H9 (cell line): ENCODE measurements at regions not wholly inside any gene's neighbourhood (a gene's known extent, or its start where the extent isn't known, plus 50 kb on each side); places are given as distances from the start of the nearest gene placed in this dataset.

ENCODE experiments used
- DNase-seq: peaks from one replicate; pipeline ENCODE4 v3.0.0-alpha.2; 2017
- H2AFZ ChIP-seq: one replicate; pipeline ENCODE4 v1.6.1; 2013; ENCODE audit warnings: mild to moderate bottlenecking, low read length, control low read depth, moderate library complexity
- H2AK5ac ChIP-seq: 2 replicates; pipeline ENCODE4 v1.6.1; 2013; ENCODE audit warnings: low read length, control low read depth, mixed read lengths; ENCODE audit not compliant: insufficient read length
- H2BK120ac ChIP-seq: one replicate; pipeline ENCODE4 v1.6.1; 2013; ENCODE audit warnings: low read depth, mild to moderate bottlenecking, low read length, control low read depth, inconsistent platforms; ENCODE audit not compliant: poor library complexity, severe bottlenecking
- H2BK12ac ChIP-seq: 2 replicates; pipeline ENCODE4 v1.6.1; 2013; ENCODE audit warnings: low read length, control low read depth, mixed read lengths, low read depth; ENCODE audit not compliant: insufficient read length
- H2BK15ac ChIP-seq: 2 replicates; pipeline ENCODE4 v1.6.1; 2013; ENCODE audit warnings: low read depth, low read length, control low read depth
- H2BK20ac ChIP-seq: one replicate; pipeline ENCODE4 v1.6.1; 2013; ENCODE audit warnings: low read depth, mild to moderate bottlenecking, low read length, control low read depth, inconsistent platforms; ENCODE audit not compliant: poor library complexity, severe bottlenecking
- H2BK5ac ChIP-seq: 2 replicates; pipeline ENCODE4 v1.6.1; 2013; ENCODE audit warnings: low read length, control low read depth, mixed read lengths; ENCODE audit not compliant: insufficient read length
- H3K14ac ChIP-seq: 2 replicates; pipeline ENCODE4 v1.6.1; 2013; ENCODE audit warnings: low read length, control low read depth; ENCODE audit not compliant: insufficient read depth
- H3K18ac ChIP-seq: 2 replicates; pipeline ENCODE4 v1.6.1; 2013; ENCODE audit warnings: low read depth, mild to moderate bottlenecking, mixed read lengths, low read length, control low read depth; ENCODE audit not compliant: insufficient read length
- H3K23ac ChIP-seq: 2 replicates; pipeline ENCODE4 v1.6.1; 2013; ENCODE audit warnings: low read length, control low read depth, mixed read lengths, low read depth; ENCODE audit not compliant: insufficient read length
- H3K23me2 ChIP-seq: 2 replicates; pipeline ENCODE4 v1.6.1; 2013; ENCODE audit warnings: low read depth, mild to moderate bottlenecking, mixed read lengths, low read length, control low read depth; ENCODE audit not compliant: insufficient read length, poor library complexity, severe bottlenecking
- H3K27ac ChIP-seq: 2 replicates; pipeline ENCODE4 v1.5.1; 2013; ENCODE audit warnings: low read length, control low read depth, mixed read lengths, low read depth; ENCODE audit not compliant: insufficient read length
- H3K27me3 ChIP-seq: 2 replicates; pipeline ENCODE4 v1.6.1; 2013; ENCODE audit warnings: low read length, control low read depth, inconsistent platforms; ENCODE audit not compliant: insufficient read depth
- H3K4ac ChIP-seq: 2 replicates; pipeline ENCODE4 v1.6.1; 2013; ENCODE audit warnings: low read depth, mild to moderate bottlenecking, control low read depth, inconsistent platforms, low read length, moderate library complexity
- H3K4me1 ChIP-seq: 2 replicates; pipeline ENCODE4 v1.6.1; 2013; ENCODE audit warnings: low read length, control low read depth, inconsistent platforms; ENCODE audit not compliant: insufficient read depth
- H3K4me2 ChIP-seq: 2 replicates; pipeline ENCODE4 v1.6.1; 2013; ENCODE audit warnings: low read length, control low read depth, mixed read lengths; ENCODE audit not compliant: insufficient read length, insufficient read depth
- H3K56ac ChIP-seq: 2 replicates; pipeline ENCODE4 v1.6.1; 2013; ENCODE audit warnings: low read depth, mild to moderate bottlenecking, mixed read lengths, low read length, control low read depth; ENCODE audit not compliant: insufficient read length
- H3K79me1 ChIP-seq: 2 replicates; pipeline ENCODE4 v1.6.1; 2013; ENCODE audit warnings: low read depth, mild to moderate bottlenecking, moderate library complexity, low read length, control low read depth, inconsistent platforms; ENCODE audit not compliant: insufficient read depth, poor library complexity, severe bottlenecking
- H3K79me2 ChIP-seq: 2 replicates; pipeline ENCODE4 v1.6.1; 2013; ENCODE audit warnings: low read length, control low read depth, inconsistent platforms; ENCODE audit not compliant: insufficient read depth
- H3K9ac ChIP-seq: 2 replicates; pipeline ENCODE4 v1.6.1; 2013; ENCODE audit warnings: low read length, control low read depth, mixed read lengths; ENCODE audit not compliant: insufficient read length; ENCODE audit errors: extremely low read depth
- H3K9me3 ChIP-seq: one replicate; pipeline ENCODE4 v1.6.1; 2013; ENCODE audit warnings: low read depth, low read length, inconsistent platforms; ENCODE audit not compliant: control insufficient read depth
- H3T11ph ChIP-seq: one replicate; pipeline ENCODE4 v1.6.1; 2013; ENCODE audit warnings: mild to moderate bottlenecking, low read length, control low read depth, inconsistent platforms
- H4K20me1 ChIP-seq: one replicate; pipeline ENCODE4 v1.6.1; 2013; ENCODE audit not compliant: control insufficient read depth, insufficient read length, insufficient read depth
- H4K5ac ChIP-seq: 2 replicates; pipeline ENCODE4 v1.6.1; 2013; ENCODE audit warnings: low read depth, mild to moderate bottlenecking, mixed read lengths, low read length, control low read depth; ENCODE audit not compliant: insufficient read length
- H4K8ac ChIP-seq: replicated peaks from 2 replicates; pipeline ENCODE4 v1.6.1; 2013; ENCODE audit warnings: low read length, control low read depth, mixed read lengths, low read depth; ENCODE audit not compliant: insufficient read length
- H4K91ac ChIP-seq: 2 replicates; pipeline ENCODE4 v1.6.1; 2013; ENCODE audit warnings: low read depth, mild to moderate bottlenecking, moderate library complexity, mixed read lengths, low read length, control low read depth; ENCODE audit not compliant: insufficient read length
- H3K27ac Mint-ChIP-seq, 3 experiments: 2 replicates in 2 of 3; 3 replicates in 1 of 3; pipeline ENCODE4 v1.8.0; 2020 to 2021; ENCODE audit warnings: mixed read lengths in 3 of 3, mild to moderate bottlenecking in 1 of 3, moderate library complexity in 1 of 3
- H3K27me3 Mint-ChIP-seq: 2 replicates; pipeline ENCODE4 v1.8.0; 2021; ENCODE audit warnings: low read depth, mild to moderate bottlenecking, moderate library complexity, mixed read lengths
- H3K36me3 Mint-ChIP-seq, 3 experiments: 2 replicates in 2 of 3; 3 replicates in 1 of 3; pipeline ENCODE4 v1.8.0; 2020 to 2021; ENCODE audit warnings: low read depth in 3 of 3, mixed read lengths in 3 of 3; ENCODE audit not compliant: insufficient read depth in 1 of 3
- H3K4me1 Mint-ChIP-seq, 2 experiments: 2 replicates each; pipeline ENCODE4 v1.8.0; 2020; ENCODE audit warnings: mixed read lengths in 2 of 2
- H3K4me3 Mint-ChIP-seq, 2 experiments: 2 replicates in 1 of 2; 3 replicates in 1 of 2; pipeline ENCODE4 v1.8.0; 2020 to 2021; ENCODE audit warnings: mild to moderate bottlenecking in 2 of 2, mixed read lengths in 2 of 2, moderate library complexity in 1 of 2
- H3K9me3 Mint-ChIP-seq, 2 experiments: 2 replicates in 1 of 2; 3 replicates in 1 of 2; pipeline ENCODE4 v1.8.0; 2020; ENCODE audit warnings: mild to moderate bottlenecking in 2 of 2, mixed read lengths in 2 of 2, moderate library complexity in 1 of 2
- CTCF ChIP-seq: fragments of 200-600 bp; sonication (generic); conservative IDR thresholded peaks from 3 replicates; pipeline ENCODE4 v1.8.0; 2021; ENCODE audit warnings: antibody characterized with exemption, mild to moderate bottlenecking
- WGBS: extraction: QIAGEN DNeasy Blood & Tissue Kit; methylation state at CpG from one replicate; pipeline ENCODE4 v1.1.7; 2013; ENCODE audit warnings: missing lambda C conversion rate, low lambda C conversion rate, mixed read lengths; ENCODE audit not compliant: insufficient read length; ENCODE audit errors: extremely low coverage; 5-methylcytosine and 5-hydroxymethylcytosine counted together

GRCh38 chr5:16260000-16260399, 80.4 kb upstream of the MARCHF11 start:
- H2BK12ac ChIP-seq = no peak overlapping the region
- no peak overlapping the region for H2AFZ ChIP-seq
- no peak overlapping the region for H2BK5ac ChIP-seq
- no peak overlapping the region for H3K23ac ChIP-seq
- TF ChIP-seq CTCF = no peak
- no peaks in the 10 kb centered on the region for H3K27me3 ChIP-seq
- Mint-ChIP-seq H3K36me3 (peaks cover 0 to 4% (median 0%) of the 10 kb centered on the region in 3 experiments; a peak in 1 of 7 replicates), H3K4me3 (no peak overlapping the region), H3K27me3 (no peaks in the 10 kb centered on the region; the same call in 1 of the 2 replicates), H3K9me3 (no peaks in the 10 kb centered on the region), H3K4me1 (peaks cover 2 to 4% of the 10 kb centered on the region in 2 experiments; a peak in 2 of 4 replicates), H3K27ac (no peak overlapping the region)
- no CpG with 5 or more reads among the region's 2 CpGs for WGBS
- H3K4me1 ChIP-seq = no peaks in the 10 kb centered on the region; the same call in 1 of the 2 replicates
- no peak overlapping the region for H4K8ac ChIP-seq
- H4K5ac ChIP-seq = no peak overlapping the region
- H2BK120ac ChIP-seq = no peak overlapping the region
- no peak overlapping the region for H3T11ph ChIP-seq
- no peak overlapping the region for H3K14ac ChIP-seq
- no peak overlapping the region for H3K27ac ChIP-seq
- no peak overlapping the region for H3K4ac ChIP-seq
- H3K4me2 ChIP-seq = no peak overlapping the region
- no peaks in the 10 kb centered on the region for H3K79me1 ChIP-seq
- H4K91ac ChIP-seq = no peak overlapping the region
- DNase-seq = no peak
- no peak overlapping the region for H3K18ac ChIP-seq
- H3K9ac ChIP-seq = no peak overlapping the region
- H2BK15ac ChIP-seq = no peak overlapping the region
- no peaks in the 10 kb centered on the region for H3K79me2 ChIP-seq
- H3K23me2 ChIP-seq = no peaks in the 10 kb centered on the region
- no peaks in the 10 kb centered on the region for H4K20me1 ChIP-seq
- H3K9me3 ChIP-seq = no peaks in the 10 kb centered on the region
- H3K56ac ChIP-seq = no peak overlapping the region
- H2AK5ac ChIP-seq = no peak overlapping the region
- no peak overlapping the region for H2BK20ac ChIP-seq
